Smooth muscle cell (in vitro differentiated cells): ENCODE measurements at regions not wholly inside any gene's neighbourhood (a gene's known extent, or its start where the extent isn't known, plus 50 kb on each side); places are given as distances from the start of the nearest gene placed in this dataset.
A peak's percentile ranks its signal among the peaks of the same experiment; 100 is the strongest.
"Not testable (repeated sequence)": the region's sequence is repeated elsewhere in the genome, so short reads cannot be mapped to it uniquely, and the experiment has no call there.

Source experiments
- DNase-seq: peaks from one replicate; lab custom pipeline; 2025; ENCODE audit not compliant: unreplicated experiment; lab: John Stamatoyannopoulos, UW
- H2AFZ ChIP-seq: fragments of 200-600 bp; sonication (generic); 2 replicates; pipeline ENCODE4 v1.6.0; 2016; ENCODE audit warnings: antibody characterized with exemption, low read depth, mild to moderate bottlenecking
- H3F3A ChIP-seq: fragments of 200-600 bp; sonication (generic); 2 replicates; pipeline ENCODE4 v1.6.0; 2017; ENCODE audit warnings: antibody characterized with exemption, low read depth
- H3K27ac ChIP-seq: fragments of 200-600 bp; sonication (generic); 2 replicates; pipeline ENCODE4 v1.5.1; 2016; ENCODE audit warnings: low read depth, mild to moderate bottlenecking
- H3K27me3 ChIP-seq: fragments of 200-600 bp; sonication (generic); 2 replicates; pipeline ENCODE4 v1.6.1; 2016; ENCODE audit warnings: low read depth, mild to moderate bottlenecking
- H3K36me3 ChIP-seq: fragments of 200-600 bp; sonication (generic); 2 replicates; pipeline ENCODE4 v1.5.1; 2016; ENCODE audit warnings: low read depth
- H3K4me1 ChIP-seq: fragments of 200-600 bp; sonication (generic); 2 replicates; pipeline ENCODE4 v1.5.1; 2016; ENCODE audit warnings: low read depth
- H3K4me2 ChIP-seq: fragments of 200-600 bp; sonication (generic); 2 replicates; pipeline ENCODE4 v1.6.0; 2016; ENCODE audit warnings: mild to moderate bottlenecking
- H3K4me3 ChIP-seq: fragments of 200-600 bp; sonication (generic); 2 replicates; pipeline ENCODE4 v1.5.1; 2016; ENCODE audit warnings: mild to moderate bottlenecking
- H3K79me2 ChIP-seq: fragments of 200-600 bp; sonication (generic); 2 replicates; pipeline ENCODE4 v1.6.0; 2016; ENCODE audit warnings: low read depth, mild to moderate bottlenecking
- H3K9ac ChIP-seq: fragments of 200-600 bp; sonication (generic); 2 replicates; pipeline ENCODE4 v1.6.0; 2016; ENCODE audit warnings: low read depth
- H3K9me3 ChIP-seq: fragments of 200-600 bp; sonication (generic); replicated peaks from 2 replicates; pipeline ENCODE4 v1.5.1; 2016; ENCODE audit warnings: low read depth
- H4K20me1 ChIP-seq: fragments of 200-600 bp; sonication (generic); 2 replicates; pipeline ENCODE4 v1.6.0; 2016; ENCODE audit warnings: low read depth
- WGBS: methylation state at CpG from one replicate; pipeline ENCODE4 v1.1.7; 2016; ENCODE audit warnings: low lambda C conversion rate; 5-methylcytosine and 5-hydroxymethylcytosine counted together
- TF ChIP-seq, protein P1 (sequence below): fragments of 200-600 bp; sonication (generic); IDR thresholded peaks from 2 replicates; pipeline ENCODE4 v1.5.1; 2017; ENCODE audit warnings: borderline replicate concordance, mild to moderate bottlenecking, antibody characterized with exemption; ENCODE audit not compliant: insufficient read depth, poor library complexity, severe bottlenecking

GRCh38 chr2:65914244-65914786 lies 481.9 kb upstream of the SPRED2 start:
- no peaks in the 10 kb centered on the region for H3K4me1 ChIP-seq
- H3K27me3 ChIP-seq, result no peaks in the 10 kb centered on the region
- DNase-seq, result no peak
- no peaks in the 10 kb centered on the region for H4K20me1 ChIP-seq
- TF ChIP-seq, protein P1, sequence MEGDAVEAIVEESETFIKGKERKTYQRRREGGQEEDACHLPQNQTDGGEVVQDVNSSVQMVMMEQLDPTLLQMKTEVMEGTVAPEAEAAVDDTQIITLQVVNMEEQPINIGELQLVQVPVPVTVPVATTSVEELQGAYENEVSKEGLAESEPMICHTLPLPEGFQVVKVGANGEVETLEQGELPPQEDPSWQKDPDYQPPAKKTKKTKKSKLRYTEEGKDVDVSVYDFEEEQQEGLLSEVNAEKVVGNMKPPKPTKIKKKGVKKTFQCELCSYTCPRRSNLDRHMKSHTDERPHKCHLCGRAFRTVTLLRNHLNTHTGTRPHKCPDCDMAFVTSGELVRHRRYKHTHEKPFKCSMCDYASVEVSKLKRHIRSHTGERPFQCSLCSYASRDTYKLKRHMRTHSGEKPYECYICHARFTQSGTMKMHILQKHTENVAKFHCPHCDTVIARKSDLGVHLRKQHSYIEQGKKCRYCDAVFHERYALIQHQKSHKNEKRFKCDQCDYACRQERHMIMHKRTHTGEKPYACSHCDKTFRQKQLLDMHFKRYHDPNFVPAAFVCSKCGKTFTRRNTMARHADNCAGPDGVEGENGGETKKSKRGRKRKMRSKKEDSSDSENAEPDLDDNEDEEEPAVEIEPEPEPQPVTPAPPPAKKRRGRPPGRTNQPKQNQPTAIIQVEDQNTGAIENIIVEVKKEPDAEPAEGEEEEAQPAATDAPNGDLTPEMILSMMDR, result no peak
- no peaks in the 10 kb centered on the region for H3K9me3 ChIP-seq
- no peak overlapping the region for H3K4me3 ChIP-seq
- H3K4me2 ChIP-seq, result no peak overlapping the region
- no peaks in the 10 kb centered on the region for H3K79me2 ChIP-seq
- H3K9ac ChIP-seq, result no peak overlapping the region
- WGBS, result 89% methylated on average over 7 of the region's 7 CpGs
- no peaks in the 10 kb centered on the region for H3K36me3 ChIP-seq
- no peak overlapping the region for H2AFZ ChIP-seq
- no peaks in the 10 kb centered on the region for H3F3A ChIP-seq
- H3K27ac ChIP-seq, result no peak overlapping the region

- no peak overlapping the region for H3K27ac ChIP-seq
- no peaks in the 10 kb centered on the region for H3K4me1 ChIP-seq
- H3K4me3 ChIP-seq, result no peak overlapping the region
- H3K9me3 ChIP-seq, result no peaks in the 10 kb centered on the region
- H3F3A ChIP-seq, result no peaks in the 10 kb centered on the region
- H3K27me3 ChIP-seq, result no peaks in the 10 kb centered on the region
- H3K4me2 ChIP-seq, result no peak overlapping the region
- no peaks in the 10 kb centered on the region for H3K36me3 ChIP-seq
- no peaks in the 10 kb centered on the region for H4K20me1 ChIP-seq
- no peak overlapping the region for H2AFZ ChIP-seq
- DNase-seq, result no peak
- H3K9ac ChIP-seq, result no peak overlapping the region
- 74% methylated on average over 9 of the region's 9 CpGs for WGBS
- no peaks in the 10 kb centered on the region for H3K79me2 ChIP-seq
- TF ChIP-seq, protein P1, result no peak
These were observed 481.4 kb upstream of the SPRED2 start for GRCh38 chr2:65913813-65914212.

GRCh38 chr2:65901756-65902155 lies 469.4 kb upstream of the SPRED2 start:
- Histone ChIP-seq H3K27me3 (no peaks in the 10 kb centered on the region), H3F3A (no peaks in the 10 kb centered on the region), H3K4me2 (no peak overlapping the region), H3K9ac (no peak overlapping the region), H2AFZ (no peak overlapping the region), H3K4me3 (no peak overlapping the region), H3K9me3 (no peaks in the 10 kb centered on the region), H3K27ac (no peak overlapping the region), H3K79me2 (no peaks in the 10 kb centered on the region), H3K36me3 (no peaks in the 10 kb centered on the region), H3K4me1 (no peaks in the 10 kb centered on the region), H4K20me1 (no peaks in the 10 kb centered on the region)
- no peak for DNase-seq
- WGBS, result 72% methylated on average over 1 of the region's 1 CpG
- TF ChIP-seq, protein P1, result no peak

GRCh38 chr2:65896446-65896845 lies 464.0 kb upstream of the SPRED2 start:
- Histone ChIP-seq H3K27me3 (no peaks in the 10 kb centered on the region), H2AFZ (no peak overlapping the region), H3K9me3 (no peaks in the 10 kb centered on the region), H3K36me3 (no peaks in the 10 kb centered on the region), H3F3A (no peaks in the 10 kb centered on the region), H3K4me1 (no peaks in the 10 kb centered on the region), H4K20me1 (no peaks in the 10 kb centered on the region), H3K4me2 (no peak overlapping the region), H3K4me3 (no peak overlapping the region), H3K9ac (no peak overlapping the region), H3K27ac (no peak overlapping the region), H3K79me2 (no peaks in the 10 kb centered on the region)
- 99% methylated on average over 4 of the region's 4 CpGs for whole genome bisulfite sequencing
- TF ChIP-seq, protein P1, result no peak
- DNase-seq, result no peak

- H3K4me3 ChIP-seq, H3K4me1 ChIP-seq, H3K36me3 ChIP-seq, H3K27ac ChIP-seq, H3K27me3 ChIP-seq, H3K79me2 ChIP-seq, H3F3A ChIP-seq, H2AFZ ChIP-seq, H4K20me1 ChIP-seq, H3K9ac ChIP-seq, DNase-seq, H3K9me3 ChIP-seq: not testable (repeated sequence)
- WGBS, result 36% methylated on average over 6 of the region's 6 CpGs
- peak overlapping the region; percentile 48 for H3K4me2 ChIP-seq
These were observed 457.7 kb upstream of the SPRED2 start for GRCh38 chr2:65890131-65890530.
